Activated CD4-positive, alpha-beta memory T cell treated with anti-CD3 and anti-CD28 coated beads, Interleukin-2, amount 10 ng/mL, durations not matched to agents 7 days and 5 days (primary cell): ENCODE measurements at regions not wholly inside any gene's neighbourhood (a gene's known extent, or its start where the extent isn't known, plus 50 kb on each side); places are given as distances from the start of the nearest gene placed in this dataset.
A peak's percentile ranks its signal among the peaks of the same experiment; 100 is the strongest.

Experiments used
- CTCF ChIA-PET: fragments of 350-600 bp; sonication (Branson Sonifier 250); formaldehyde crosslinking; loops from one replicate; lab custom pipeline; 2021; ENCODE audit warnings: antibody characterized with exemption, inconsistent platforms; lab: Charles Lee
- POLR2A ChIA-PET: fragments of 350-600 bp; sonication (Branson Sonifier 250); formaldehyde crosslinking; loops from one replicate; lab custom pipeline; 2021; ENCODE audit warnings: antibody characterized with exemption; lab: Charles Lee
- DNase-seq: peaks from one replicate; pipeline ENCODE4 v3.0.0-alpha.2; 2020
- H3K27ac Mint-ChIP-seq: one replicate; pipeline ENCODE4 v1.8.0; 2021; ENCODE audit warnings: mild to moderate bottlenecking, mixed read lengths
- H3K27me3 Mint-ChIP-seq: one replicate; pipeline ENCODE4 v1.8.0; 2021; ENCODE audit warnings: mixed read lengths
- H3K36me3 Mint-ChIP-seq: one replicate; pipeline ENCODE4 v1.8.0; 2021; ENCODE audit warnings: low read depth, mixed read lengths
- H3K4me1 Mint-ChIP-seq: one replicate; pipeline ENCODE4 v1.8.0; 2021; ENCODE audit warnings: mixed read lengths
- H3K4me3 Mint-ChIP-seq: one replicate; pipeline ENCODE4 v1.8.0; 2021; ENCODE audit warnings: mild to moderate bottlenecking, mixed read lengths
- H3K9me3 Mint-ChIP-seq: one replicate; pipeline ENCODE4 v1.8.0; 2021; ENCODE audit warnings: mixed read lengths

DNA sequence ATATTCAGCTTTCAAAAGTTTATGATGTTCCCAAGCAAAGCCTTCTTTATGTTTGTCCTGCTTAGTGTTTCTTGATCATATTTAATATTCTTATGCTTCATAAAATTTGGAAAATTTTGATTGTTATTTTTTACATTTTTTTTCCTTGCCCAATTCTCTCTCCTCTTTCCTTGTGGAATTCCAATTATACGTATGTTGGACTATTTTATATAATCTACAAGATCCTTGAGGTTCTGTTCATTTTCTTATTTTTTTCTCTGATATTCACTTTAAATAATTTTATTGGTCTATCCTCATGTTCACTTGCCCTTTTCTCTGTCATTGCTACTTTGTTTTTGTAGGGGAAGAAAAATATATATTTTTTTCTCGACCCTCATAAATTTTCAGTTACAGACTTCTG is 167.7 kb downstream of the DYRK2 start:
- no peak overlapping the region for H3K4me3 Mint-ChIP-seq
- H3K9me3 Mint-ChIP-seq: peaks cover 16% of the 10 kb centered on the region
- H3K27me3 Mint-ChIP-seq: no peaks in the 10 kb centered on the region
- ChIA-PET CTCF (no interaction called here), POLR2A (no interaction called here)
- DNase-seq: no peak
- H3K36me3 Mint-ChIP-seq: no peaks in the 10 kb centered on the region
- H3K27ac Mint-ChIP-seq: no peak overlapping the region
- H3K4me1 Mint-ChIP-seq: no peaks in the 10 kb centered on the region

DNA sequence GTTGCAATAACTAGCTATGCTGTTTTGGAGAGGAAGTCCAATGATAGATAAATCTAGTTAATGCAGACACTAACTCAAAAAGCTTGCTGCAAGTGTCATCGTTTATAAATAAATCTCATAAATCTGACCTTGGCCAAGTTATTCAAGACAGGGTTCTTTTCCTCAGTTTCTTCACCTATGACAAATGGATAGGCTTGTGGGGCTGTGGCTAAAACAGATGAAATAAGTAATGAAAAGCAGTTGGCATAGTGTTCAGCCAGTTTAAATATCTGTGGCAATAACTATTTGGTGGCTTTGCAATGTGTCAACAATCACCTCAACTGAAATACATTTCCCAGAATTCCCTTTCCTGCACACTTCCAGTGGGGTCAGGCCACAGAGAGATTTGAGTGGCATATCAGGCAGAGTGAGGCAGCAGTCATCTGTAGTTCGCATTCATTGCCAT is 169.9 kb downstream of the DYRK2 start:
- Mint-ChIP-seq H3K4me3 (no peak overlapping the region), H3K9me3 (peaks cover 14% of the 10 kb centered on the region), H3K4me1 (no peaks in the 10 kb centered on the region), H3K36me3 (no peaks in the 10 kb centered on the region), H3K27me3 (no peaks in the 10 kb centered on the region), H3K27ac (no peak overlapping the region)
- ChIA-PET POLR2A (no interaction called here), CTCF (no interaction called here)
- DNase-seq: no peak

DNA sequence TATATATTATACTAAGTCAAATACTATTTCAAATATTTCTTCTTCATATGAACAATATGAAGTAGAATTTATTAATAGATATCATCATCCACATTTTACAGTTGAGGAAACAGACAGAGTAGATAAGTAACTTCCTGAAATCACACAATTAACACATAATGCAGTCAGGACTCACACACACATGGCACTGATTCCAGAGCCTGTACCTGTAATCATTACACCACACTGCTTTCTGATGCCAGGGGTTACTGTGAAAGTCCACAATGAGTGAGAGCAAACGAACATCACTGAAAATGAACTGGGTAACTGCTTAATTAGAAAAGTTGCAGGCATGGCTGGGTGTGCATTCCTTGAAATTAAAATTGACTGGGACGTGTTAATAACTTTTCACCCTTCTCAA is 169.3 kb upstream of the IFNG-AS1 start:
- H3K9me3 Mint-ChIP-seq: peaks cover 14% of the 10 kb centered on the region
- no peaks in the 10 kb centered on the region for H3K27me3 Mint-ChIP-seq
- no peak for DNase-seq
- H3K4me1 Mint-ChIP-seq: no peaks in the 10 kb centered on the region
- H3K36me3 Mint-ChIP-seq: no peaks in the 10 kb centered on the region
- no peak overlapping the region for H3K4me3 Mint-ChIP-seq
- no peak overlapping the region for H3K27ac Mint-ChIP-seq
- ChIA-PET POLR2A (no interaction called here), CTCF (no interaction called here)

DNA sequence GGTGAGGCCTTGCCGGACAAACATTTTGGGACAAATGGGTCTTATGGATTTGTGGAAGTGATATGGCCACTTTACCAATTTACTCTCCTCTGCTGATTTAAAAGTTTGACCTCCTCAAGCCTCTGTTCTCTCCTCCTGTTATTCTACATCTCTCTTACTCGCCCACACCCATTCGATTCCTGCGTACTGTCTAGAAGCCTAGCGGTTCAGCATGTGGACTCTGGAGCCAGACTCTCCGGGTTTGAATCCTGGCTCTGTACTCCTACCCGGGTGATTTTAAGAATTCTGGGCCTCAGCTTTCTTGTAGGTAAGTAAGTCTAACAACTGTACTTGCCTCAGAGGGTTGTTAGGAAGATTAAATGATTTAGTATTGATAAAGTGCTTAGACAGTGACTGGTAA is 168.6 kb upstream of the IFNG-AS1 start:
- CTCF ChIA-PET: no interaction called here
- Mint-ChIP-seq H3K27ac (no peak overlapping the region), H3K36me3 (no peaks in the 10 kb centered on the region), H3K4me1 (no peaks in the 10 kb centered on the region), H3K9me3 (peaks cover 8% of the 10 kb centered on the region), H3K4me3 (no peak overlapping the region), H3K27me3 (no peaks in the 10 kb centered on the region)
- no peak for DNase-seq
- POLR2A ChIA-PET: no interaction called here

- no peak for DNase-seq
- Mint-ChIP-seq H3K36me3 (no peaks in the 10 kb centered on the region), H3K4me3 (no peak overlapping the region), H3K27ac (no peak overlapping the region), H3K27me3 (no peaks in the 10 kb centered on the region), H3K4me1 (peaks cover 3% of the 10 kb centered on the region), H3K9me3 (no peaks in the 10 kb centered on the region)
- ChIA-PET POLR2A (no interaction called here), CTCF (no interaction called here)
These were observed 166.4 kb upstream of the IFNG-AS1 start for GRCh38 chr12:67822826-67823225.

DNA sequence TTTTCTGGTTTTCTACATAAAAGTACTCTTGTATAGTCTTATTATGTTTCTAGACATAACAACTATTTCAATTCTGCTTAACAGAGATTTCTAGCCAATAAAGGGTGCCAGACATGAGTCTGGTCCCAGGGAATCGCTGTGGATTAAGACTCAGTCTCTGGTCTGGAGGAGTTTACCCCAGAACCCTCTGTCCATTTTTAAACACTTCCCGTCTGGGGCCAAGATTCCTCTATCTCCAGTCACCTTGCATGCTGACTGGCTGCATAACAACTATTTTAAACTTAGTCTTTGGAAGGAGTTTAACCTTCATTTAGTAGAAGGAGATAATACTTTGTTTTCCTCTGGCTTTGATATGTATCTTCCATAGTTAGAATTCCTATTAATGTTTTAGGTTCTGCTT is 163.1 kb upstream of the IFNG-AS1 start:
- no peaks in the 10 kb centered on the region for H3K27me3 Mint-ChIP-seq
- POLR2A ChIA-PET: no interaction called here
- no peak overlapping the region for H3K27ac Mint-ChIP-seq
- CTCF ChIA-PET: no interaction called here
- H3K4me1 Mint-ChIP-seq: peaks cover 12% of the 10 kb centered on the region
- no peak overlapping the region for H3K4me3 Mint-ChIP-seq
- no peak for DNase-seq
- H3K9me3 Mint-ChIP-seq: peaks cover 5% of the 10 kb centered on the region
- no peaks in the 10 kb centered on the region for H3K36me3 Mint-ChIP-seq

GRCh38 chr12:67826946-67827720 is 162.1 kb upstream of the IFNG-AS1 start:
- Mint-ChIP-seq H3K27ac (no peak overlapping the region), H3K4me3 (no peak overlapping the region), H3K36me3 (no peaks in the 10 kb centered on the region), H3K27me3 (no peaks in the 10 kb centered on the region), H3K9me3 (peaks cover 5% of the 10 kb centered on the region), H3K4me1 (peaks cover 12% of the 10 kb centered on the region)
- ChIA-PET CTCF (no interaction called here), POLR2A (no interaction called here)
- no peak for DNase-seq

DNA sequence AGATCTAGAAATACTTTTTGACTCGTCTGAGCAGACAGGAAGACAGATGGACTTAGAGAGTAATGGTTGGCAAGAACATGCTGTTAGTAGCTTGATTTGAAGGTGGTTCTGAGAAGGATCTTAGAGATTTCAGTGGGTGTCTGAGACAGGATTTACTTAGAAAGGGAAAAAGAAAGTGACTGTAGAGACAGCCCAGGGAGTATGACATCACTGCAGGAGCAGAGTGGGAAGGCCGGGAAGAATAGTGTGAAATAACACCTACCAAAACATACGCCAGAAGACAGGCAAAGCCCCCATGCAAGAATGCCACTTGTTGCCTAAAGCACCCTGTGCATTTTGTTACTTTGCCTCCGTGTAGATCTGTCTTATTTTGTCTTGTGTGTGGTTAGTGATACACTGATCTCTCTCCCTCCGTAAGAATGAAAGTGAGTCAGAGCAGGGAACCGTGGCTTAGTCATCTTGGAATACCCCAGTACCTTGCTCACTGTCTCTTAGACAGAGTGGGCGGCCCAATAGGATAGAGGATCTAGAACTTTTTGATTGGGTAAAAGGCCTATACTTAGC is 161.3 kb upstream of the IFNG-AS1 start:
- DNase-seq: peak; percentile 27
- peaks cover 5% of the 10 kb centered on the region for H3K9me3 Mint-ChIP-seq
- ChIA-PET CTCF (no interaction called here), POLR2A (no interaction called here)
- no peaks in the 10 kb centered on the region for H3K27me3 Mint-ChIP-seq
- H3K27ac Mint-ChIP-seq: no peak overlapping the region
- H3K4me1 Mint-ChIP-seq: peaks cover 12% of the 10 kb centered on the region
- no peaks in the 10 kb centered on the region for H3K36me3 Mint-ChIP-seq
- no peak overlapping the region for H3K4me3 Mint-ChIP-seq

GRCh38 chr12:67829896-67830295 is 159.4 kb upstream of the IFNG-AS1 start:
- CTCF ChIA-PET: no interaction called here
- H3K9me3 Mint-ChIP-seq: peaks cover 5% of the 10 kb centered on the region
- no peaks in the 10 kb centered on the region for H3K36me3 Mint-ChIP-seq

DNA sequence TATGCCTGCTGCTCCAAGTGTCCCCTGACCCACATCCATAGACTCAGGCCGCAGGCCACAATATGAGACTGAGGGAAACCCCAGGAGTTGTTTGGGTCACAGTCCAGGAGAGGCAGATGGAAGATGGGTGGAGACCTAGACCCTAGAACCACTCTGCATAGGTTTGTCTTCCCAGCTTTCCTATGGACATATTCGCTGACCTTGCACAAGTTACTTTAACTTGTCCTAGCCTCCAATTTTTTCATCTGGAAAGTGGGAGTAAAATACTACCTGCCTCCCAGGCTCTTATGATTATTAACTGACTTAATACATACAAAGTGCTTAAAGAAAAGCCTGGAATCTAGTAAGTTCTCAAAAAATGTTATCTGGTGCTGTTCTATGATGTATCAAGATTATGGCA is 157.1 kb upstream of the IFNG-AS1 start:
- CTCF ChIA-PET: no interaction called here
- no peak overlapping the region for H3K27ac Mint-ChIP-seq
- peaks cover 12% of the 10 kb centered on the region for H3K4me1 Mint-ChIP-seq
- DNase-seq: no peak
- no peaks in the 10 kb centered on the region for H3K27me3 Mint-ChIP-seq
- no peaks in the 10 kb centered on the region for H3K36me3 Mint-ChIP-seq
- H3K9me3 Mint-ChIP-seq: peaks cover 5% of the 10 kb centered on the region
- POLR2A ChIA-PET: no interaction called here
- no peak overlapping the region for H3K4me3 Mint-ChIP-seq

More at GRCh38 chr12:67829896-67830295, 159.4 kb upstream of the IFNG-AS1 start:
- peaks cover 12% of the 10 kb centered on the region for H3K4me1 Mint-ChIP-seq
- no peaks in the 10 kb centered on the region for H3K27me3 Mint-ChIP-seq
- H3K27ac Mint-ChIP-seq: no peak overlapping the region
- POLR2A ChIA-PET: no interaction called here
- no peak overlapping the region for H3K4me3 Mint-ChIP-seq
- no peak for DNase-seq

- peaks cover 6% of the 10 kb centered on the region for H3K9me3 Mint-ChIP-seq
- CTCF ChIA-PET: no interaction called here
- no peaks in the 10 kb centered on the region for H3K36me3 Mint-ChIP-seq
- H3K4me3 Mint-ChIP-seq: no peak overlapping the region
- POLR2A ChIA-PET: no interaction called here
- DNase-seq: no peak
- no peak overlapping the region for H3K27ac Mint-ChIP-seq
- H3K4me1 Mint-ChIP-seq: peaks cover 3% of the 10 kb centered on the region
- no peaks in the 10 kb centered on the region for H3K27me3 Mint-ChIP-seq
These were observed 155.6 kb upstream of the IFNG-AS1 start for GRCh38 chr12:67833602-67834001.

DNA sequence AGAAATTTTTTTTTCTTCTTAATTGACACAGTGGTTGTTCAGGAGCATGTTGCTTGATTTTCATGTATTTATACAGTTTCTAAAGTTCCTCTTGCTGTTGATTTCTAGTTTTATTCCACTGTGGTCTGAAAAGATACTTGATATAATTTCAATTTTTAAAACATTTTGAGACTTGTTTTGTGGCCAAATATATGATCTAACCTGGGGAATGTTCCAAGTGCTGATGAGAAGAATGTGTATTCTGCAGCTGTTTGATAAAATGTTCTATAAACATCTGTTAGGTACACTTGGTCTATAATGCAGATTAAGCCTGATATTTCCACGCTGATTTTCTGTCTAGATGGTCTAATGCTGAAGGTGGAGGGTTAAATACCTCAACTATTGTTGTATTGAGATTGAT is 151.4 kb upstream of the IFNG-AS1 start:
- H3K27ac Mint-ChIP-seq: no peak overlapping the region
- no peaks in the 10 kb centered on the region for H3K36me3 Mint-ChIP-seq
- POLR2A ChIA-PET: no interaction called here
- H3K9me3 Mint-ChIP-seq: peaks cover 2% of the 10 kb centered on the region
- H3K27me3 Mint-ChIP-seq: no peaks in the 10 kb centered on the region
- H3K4me1 Mint-ChIP-seq: no peaks in the 10 kb centered on the region
- no peak overlapping the region for H3K4me3 Mint-ChIP-seq
- no peak for DNase-seq
- CTCF ChIA-PET: no interaction called here

DNA sequence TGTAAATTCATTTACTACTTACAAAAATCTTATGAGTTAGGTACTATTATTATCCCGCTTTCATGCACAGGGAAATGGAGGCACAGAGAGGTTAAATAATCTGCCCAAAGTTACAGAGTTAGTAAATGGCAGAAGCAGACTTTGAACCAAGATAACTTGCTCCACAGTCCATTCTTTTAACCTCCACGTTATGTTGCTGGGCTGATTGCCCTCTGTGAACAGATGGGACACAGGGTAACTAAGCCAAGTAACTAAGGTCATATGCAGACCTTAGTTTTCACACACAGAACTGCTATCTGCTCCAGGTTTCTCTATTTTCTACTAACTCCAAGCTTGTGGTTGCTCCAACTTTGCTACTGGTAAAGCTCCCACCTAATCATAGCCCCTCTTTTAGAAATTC is 147.1 kb upstream of the IFNG-AS1 start:
- Mint-ChIP-seq H3K36me3 (no peaks in the 10 kb centered on the region), H3K27ac (no peak overlapping the region), H3K27me3 (no peaks in the 10 kb centered on the region), H3K4me3 (no peak overlapping the region), H3K4me1 (no peaks in the 10 kb centered on the region), H3K9me3 (peaks cover 2% of the 10 kb centered on the region)
- ChIA-PET CTCF (no interaction called here), POLR2A (no interaction called here)
- DNase-seq: no peak

DNA sequence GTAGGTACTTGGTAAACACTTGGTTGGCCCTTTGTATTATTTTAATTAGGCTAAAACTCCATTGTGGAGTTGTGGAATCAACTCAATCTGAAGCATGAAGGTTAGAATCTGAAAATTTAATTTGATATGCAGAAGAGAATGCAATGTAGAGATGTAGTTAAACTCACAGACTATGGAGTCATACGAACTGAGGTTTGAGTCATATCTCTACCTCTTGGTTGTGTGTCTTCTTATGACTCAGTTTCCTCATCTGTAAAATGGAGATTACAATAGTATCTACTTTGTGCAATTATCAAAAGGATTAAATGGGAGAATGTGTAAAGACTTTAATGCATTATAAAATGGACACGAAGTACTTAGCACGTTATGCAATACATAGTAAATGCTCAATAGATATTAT is 146.0 kb upstream of the IFNG-AS1 start:
- peaks cover under 1% of the 10 kb centered on the region for H3K9me3 Mint-ChIP-seq
- POLR2A ChIA-PET: no interaction called here
- no peaks in the 10 kb centered on the region for H3K36me3 Mint-ChIP-seq
- CTCF ChIA-PET: no interaction called here
- H3K27me3 Mint-ChIP-seq: no peaks in the 10 kb centered on the region
- H3K4me1 Mint-ChIP-seq: no peaks in the 10 kb centered on the region
- no peak overlapping the region for H3K27ac Mint-ChIP-seq
- H3K4me3 Mint-ChIP-seq: no peak overlapping the region
- no peak for DNase-seq
